ENCODE measurements at regions not wholly inside any gene's neighbourhood (a gene's known extent, or its start where the extent isn't known, plus 50 kb on each side); places are given as distances from the start of the nearest gene placed in this dataset.

DNA sequence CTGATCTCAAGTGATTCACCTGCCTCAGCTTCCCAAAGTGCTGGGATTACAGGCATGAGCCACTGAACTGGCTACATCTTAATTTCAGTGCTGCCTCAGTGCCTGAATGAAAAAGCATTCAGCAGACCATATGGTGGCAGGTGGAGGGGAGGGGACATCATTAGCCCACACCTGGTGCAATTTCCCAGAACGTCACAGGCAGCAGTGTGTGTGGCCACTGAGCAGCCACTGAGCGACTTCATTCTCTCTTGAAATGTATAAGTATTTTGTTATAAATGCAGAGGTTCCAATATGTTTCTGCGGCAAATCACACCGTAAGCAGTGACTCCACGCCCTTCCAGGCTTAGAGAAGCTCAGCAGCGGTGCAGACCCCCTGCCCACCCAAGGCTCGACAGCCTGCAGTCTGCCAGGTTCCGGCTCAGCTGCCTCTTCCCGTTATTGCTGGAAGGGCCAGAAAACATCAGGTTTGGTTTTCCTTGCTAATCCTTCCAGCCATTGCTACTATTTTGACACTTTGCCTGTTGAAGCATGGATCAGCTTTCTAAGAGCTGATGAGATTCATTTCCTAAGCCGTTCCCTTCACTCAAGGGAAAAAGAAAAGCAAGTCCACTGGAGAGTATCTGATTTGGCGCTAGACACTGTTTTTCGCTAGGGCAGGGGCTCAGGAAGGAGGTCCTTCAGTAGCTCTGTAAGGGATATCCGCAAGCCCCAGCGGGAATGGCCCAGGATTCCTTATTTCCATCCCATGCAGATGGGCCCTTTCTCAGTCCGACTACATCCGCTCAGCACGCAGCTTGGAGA lies 250.7 kb downstream of the VAPA start:
- no peak overlapping the region for H3K4me3 Mint-ChIP-seq
- no peaks in the 10 kb centered on the region for H3K9me3 Mint-ChIP-seq
- H3K27ac ChIP-seq (ENCODE audit: low read depth in 1 of 2, low read length in 2 of 2), result no peak overlapping the region
- H3K27me3 Mint-ChIP-seq, result no peaks in the 10 kb centered on the region
- H3K4me1 Mint-ChIP-seq (ENCODE audit: low read depth), result no peaks in the 10 kb centered on the region
- ATAC-seq (ENCODE audit: poor library complexity) (no peak), DNase-seq (no peak)
- no peak overlapping the region for H3K27ac Mint-ChIP-seq
- H3K4me3 ChIP-seq (ENCODE audit: low read length), result no peak overlapping the region
- ChIA-PET CTCF (no interaction called here), POLR2A (no interaction called here)
- no peaks in the 10 kb centered on the region for H3K36me3 Mint-ChIP-seq (ENCODE audit: low read depth)
- intact Hi-C loops (cut with DNase I, micrococcal nuclease), result no loop called here
- H3K36me3 ChIP-seq (ENCODE audit: insufficient read depth, low read length), result no peaks in the 10 kb centered on the region
- H3K27me3 ChIP-seq (ENCODE audit: control insufficient read depth in 1 of 2, insufficient read depth in 2 of 2, low read length in 2 of 2), result no peaks in the 10 kb centered on the region
- TF ChIP-seq, protein P1, sequence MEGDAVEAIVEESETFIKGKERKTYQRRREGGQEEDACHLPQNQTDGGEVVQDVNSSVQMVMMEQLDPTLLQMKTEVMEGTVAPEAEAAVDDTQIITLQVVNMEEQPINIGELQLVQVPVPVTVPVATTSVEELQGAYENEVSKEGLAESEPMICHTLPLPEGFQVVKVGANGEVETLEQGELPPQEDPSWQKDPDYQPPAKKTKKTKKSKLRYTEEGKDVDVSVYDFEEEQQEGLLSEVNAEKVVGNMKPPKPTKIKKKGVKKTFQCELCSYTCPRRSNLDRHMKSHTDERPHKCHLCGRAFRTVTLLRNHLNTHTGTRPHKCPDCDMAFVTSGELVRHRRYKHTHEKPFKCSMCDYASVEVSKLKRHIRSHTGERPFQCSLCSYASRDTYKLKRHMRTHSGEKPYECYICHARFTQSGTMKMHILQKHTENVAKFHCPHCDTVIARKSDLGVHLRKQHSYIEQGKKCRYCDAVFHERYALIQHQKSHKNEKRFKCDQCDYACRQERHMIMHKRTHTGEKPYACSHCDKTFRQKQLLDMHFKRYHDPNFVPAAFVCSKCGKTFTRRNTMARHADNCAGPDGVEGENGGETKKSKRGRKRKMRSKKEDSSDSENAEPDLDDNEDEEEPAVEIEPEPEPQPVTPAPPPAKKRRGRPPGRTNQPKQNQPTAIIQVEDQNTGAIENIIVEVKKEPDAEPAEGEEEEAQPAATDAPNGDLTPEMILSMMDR (IDR thresholded peaks at IDR 0.05), result no peak
- H3K9me3 ChIP-seq (ENCODE audit: control insufficient read depth in 1 of 2, insufficient read depth in 1 of 2, low read length in 2 of 2), result peaks cover 0 to 10% of the 10 kb centered on the region in 2 experiments
- H3K4me1 ChIP-seq (ENCODE audit: insufficient read depth, low read length), result no peaks in the 10 kb centered on the region

DNA sequence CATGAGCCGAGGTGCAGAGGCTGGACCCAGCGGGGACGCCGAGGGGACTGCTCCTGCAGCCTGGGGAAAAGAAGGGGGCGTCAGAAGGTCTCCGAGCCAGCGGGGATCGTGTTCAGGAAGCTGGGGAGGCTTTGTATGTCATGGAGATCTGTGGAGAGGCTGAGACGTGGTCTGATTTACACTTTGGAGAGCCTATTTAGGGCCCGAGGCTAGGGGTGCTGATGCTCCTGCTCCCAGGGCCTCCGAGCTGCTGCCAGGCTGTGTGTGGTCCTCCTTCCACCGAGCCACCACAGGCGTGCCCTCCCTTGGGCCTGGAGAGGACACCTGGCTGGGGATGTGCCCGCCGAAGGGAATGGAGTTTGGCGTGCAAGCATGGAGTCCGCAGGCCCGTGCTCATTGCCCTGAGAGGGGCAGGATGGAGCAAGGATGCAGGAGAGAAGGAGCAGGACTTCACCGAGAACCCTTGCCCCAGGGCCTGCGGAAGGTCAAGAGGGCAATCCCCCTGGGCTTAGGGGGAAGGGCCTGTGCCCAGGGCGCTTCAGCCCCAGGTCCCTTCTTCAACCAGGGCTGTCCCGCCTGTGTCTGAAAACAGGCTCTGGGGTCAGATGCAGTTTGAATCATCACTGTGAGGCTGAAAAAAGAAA lies 252.5 kb downstream of the VAPA start:
- no peaks in the 10 kb centered on the region for H3K27me3 ChIP-seq (ENCODE audit: control insufficient read depth in 1 of 2, insufficient read depth in 2 of 2, low read length in 2 of 2)
- Mint-ChIP-seq H3K9me3 (no peaks in the 10 kb centered on the region), H3K27me3 (no peaks in the 10 kb centered on the region), H3K4me1 (ENCODE audit: low read depth) (no peaks in the 10 kb centered on the region), H3K27ac (no peak overlapping the region), H3K36me3 (ENCODE audit: low read depth) (no peaks in the 10 kb centered on the region), H3K4me3 (no peak overlapping the region)
- DNase-seq (no peak), ATAC-seq (ENCODE audit: poor library complexity) (no peak)
- H3K36me3 ChIP-seq (ENCODE audit: insufficient read depth, low read length), result no peaks in the 10 kb centered on the region
- peaks cover 0 to 10% of the 10 kb centered on the region in 2 experiments for H3K9me3 ChIP-seq (ENCODE audit: control insufficient read depth in 1 of 2, insufficient read depth in 1 of 2, low read length in 2 of 2)
- no peak overlapping the region for H3K27ac ChIP-seq (ENCODE audit: low read depth in 1 of 2, low read length in 2 of 2)
- H3K4me3 ChIP-seq (ENCODE audit: low read length), result no peak overlapping the region
- TF ChIP-seq, protein P1 (IDR thresholded peaks at IDR 0.05), result no peak
- no peaks in the 10 kb centered on the region for H3K4me1 ChIP-seq (ENCODE audit: insufficient read depth, low read length)
- intact Hi-C loops (cut with DNase I, micrococcal nuclease), result no loop called here
- ChIA-PET CTCF (no interaction called here), POLR2A (no interaction called here)

DNA sequence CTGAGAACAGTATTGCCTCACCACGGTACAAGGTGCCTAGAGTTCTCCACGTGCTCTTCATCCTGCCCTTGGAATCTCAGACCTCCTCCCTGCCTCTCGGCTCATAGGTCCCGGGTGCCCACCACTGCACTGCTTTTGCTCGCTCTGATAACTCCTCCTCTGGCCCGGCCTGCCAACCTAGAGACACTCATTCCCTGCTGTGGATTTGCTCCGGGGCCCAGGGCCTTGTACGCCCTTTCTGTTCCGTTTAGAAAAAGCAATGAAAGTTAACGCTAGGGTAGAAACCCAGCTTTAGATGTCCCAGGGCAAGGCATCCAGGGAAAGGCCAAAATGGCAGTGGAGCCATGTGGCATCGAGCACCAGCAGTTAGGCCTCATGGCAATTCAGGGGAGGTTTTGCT lies 253.9 kb downstream of the VAPA start:
- DNase-seq (no peak), ATAC-seq (ENCODE audit: poor library complexity) (no peak)
- H3K9me3 ChIP-seq (ENCODE audit: control insufficient read depth in 1 of 2, insufficient read depth in 1 of 2, low read length in 2 of 2), result peaks cover 0 to 6% of the 10 kb centered on the region in 2 experiments
- no peak overlapping the region for H3K4me3 Mint-ChIP-seq
- no peak overlapping the region for H3K27ac ChIP-seq (ENCODE audit: low read depth in 1 of 2, low read length in 2 of 2)
- TF ChIP-seq, protein P1 (IDR thresholded peaks at IDR 0.05), result no peak
- ChIA-PET CTCF (no interaction called here), POLR2A (no interaction called here)
- H3K4me3 ChIP-seq (ENCODE audit: low read length), result no peak overlapping the region
- H3K27me3 ChIP-seq (ENCODE audit: control insufficient read depth in 1 of 2, insufficient read depth in 2 of 2, low read length in 2 of 2), result no peaks in the 10 kb centered on the region
- no peaks in the 10 kb centered on the region for H3K27me3 Mint-ChIP-seq
- no peaks in the 10 kb centered on the region for H3K36me3 ChIP-seq (ENCODE audit: insufficient read depth, low read length)
- intact Hi-C loops (cut with DNase I, micrococcal nuclease), result no loop called here
- H3K4me1 ChIP-seq (ENCODE audit: insufficient read depth, low read length), result no peaks in the 10 kb centered on the region
- no peak overlapping the region for H3K27ac Mint-ChIP-seq
- H3K9me3 Mint-ChIP-seq, result no peaks in the 10 kb centered on the region
- no peaks in the 10 kb centered on the region for H3K36me3 Mint-ChIP-seq (ENCODE audit: low read depth)
- no peaks in the 10 kb centered on the region for H3K4me1 Mint-ChIP-seq (ENCODE audit: low read depth)
